Stomach (tissue), 8 donors: ENCODE measurements at regions not wholly inside any gene's neighbourhood (a gene's known extent, or its start where the extent isn't known, plus 50 kb on each side); places are given as distances from the start of the nearest gene placed in this dataset.
"Not testable (repeated sequence)": the region's sequence is repeated elsewhere in the genome, so short reads cannot be mapped to it uniquely, and the experiment has no call there.

Experiments
- DNase-seq, 2 donors: peaks; one replicate each; pipeline versions ENCODE4 v3.0.0 to v3.0.0-alpha.2; 2013 to 2019
- H3K27ac ChIP-seq, 5 donors: fragments of 200-600 bp in 4 of 5; sonication (generic) in 4 of 5; one replicate each; pipeline ENCODE4 v1.5.1; 2013 to 2019; ENCODE audit warnings: mild to moderate bottlenecking in 1 of 5, moderate library complexity in 1 of 5
- H3K27me3 ChIP-seq, 3 donors: fragments of 200-600 bp; sonication (generic); one replicate each; pipeline ENCODE4 v1.5.1; 2017 to 2019; ENCODE audit warnings: mixed run types in 1 of 3
- H3K36me3 ChIP-seq, 4 donors: fragments of 200-600 bp; sonication (generic); 1 replicate in 3 of 4; 2 replicates in 1 of 4; pipeline ENCODE4 v1.5.1; 2016 to 2019
- H3K4me1 ChIP-seq, 4 donors: fragments of 200-600 bp; sonication (generic); one replicate each; pipeline ENCODE4 v1.5.1; 2016 to 2019
- H3K4me3 ChIP-seq, 4 donors: fragments of 200-600 bp; sonication (generic) in 3 of 4; one replicate each; pipeline ENCODE4 v1.5.1; 2016 to 2019; ENCODE audit warnings: mild to moderate bottlenecking in 1 of 4
- H3K9me3 ChIP-seq, 4 donors: fragments of 200-600 bp; sonication (generic); one replicate each; pipeline ENCODE4 v1.5.1; 2016 to 2019
- EP300 ChIP-seq: sonication (generic); formaldehyde crosslinking; IDR thresholded peaks from one replicate; pipeline ENCODE4 v1.6.1; 2017; ENCODE audit warnings: antibody characterized with exemption
- POLR2A ChIP-seq, 4 donors: fragments of 450-650 bp; IDR thresholded peaks; one replicate each; pipeline ENCODE4 v1.6.1; 2016; ENCODE audit warnings: antibody characterized with exemption in 4 of 4, control low read depth in 2 of 4, mild to moderate bottlenecking in 1 of 4, moderate library complexity in 1 of 4
- POLR2AphosphoS5 ChIP-seq, 3 donors: sonication (generic); formaldehyde crosslinking; IDR thresholded peaks; one replicate each; pipeline ENCODE4 v1.6.1; 2016; ENCODE audit warnings: antibody characterized with exemption in 3 of 3
- WGBS, 5 donors: extraction: QIAGEN DNeasy Blood & Tissue Kit in 3 of 5; methylation state at CpG; one replicate each; pipeline versions ENCODE4 v1.1.5 to v1.1.7; 2013 to 2018; 5-methylcytosine and 5-hydroxymethylcytosine counted together
- intact Hi-C: fragments of 100-400 bp; cut with DNase I; formaldehyde crosslinking; loops from one replicate; pipeline ENCODE4 v1.15.1; 2023; ENCODE audit warnings: low total_unique reads
- TF ChIP-seq, protein P1 (sequence below), 7 experiments: fragments of 450-650 bp in 4 of 7; fragments of 200-600 bp in 3 of 7; sonication (generic) in 3 of 7; IDR thresholded peaks; one replicate each; pipeline ENCODE4 v1.5.1; 2016 to 2019; ENCODE audit warnings: antibody characterized with exemption in 7 of 7, control low read depth in 2 of 7, mild to moderate bottlenecking in 1 of 7
- donor health status: healthy with polysubstance abuse.
- donor health status: Bipolar disorder and iron deficiency.
- donor health status: healthy.

DNA sequence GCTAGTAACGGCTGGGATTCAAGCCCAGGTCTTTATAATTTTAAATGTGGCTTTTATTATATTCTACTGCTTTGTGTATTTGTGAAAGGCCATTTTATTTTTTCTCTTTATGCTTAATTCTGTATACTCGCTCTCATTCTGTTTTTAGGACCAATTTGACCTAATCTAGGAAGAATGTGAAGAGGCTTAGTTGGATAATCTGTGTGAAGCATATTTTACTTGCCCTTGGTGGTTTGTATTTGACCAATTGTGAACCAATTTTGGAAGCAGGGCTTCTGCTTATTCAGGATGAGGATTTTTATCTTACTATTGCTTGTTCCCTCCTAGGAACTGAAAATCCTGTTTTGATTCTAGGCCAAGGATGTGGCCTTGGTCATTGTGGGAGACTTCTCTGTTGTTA, 113.1 kb downstream of the TTC6 start:
- TF ChIP-seq POLR2A (IDR thresholded peaks at IDR 0.05) (no peak), EP300 (no peak)
- TF ChIP-seq, protein P1, sequence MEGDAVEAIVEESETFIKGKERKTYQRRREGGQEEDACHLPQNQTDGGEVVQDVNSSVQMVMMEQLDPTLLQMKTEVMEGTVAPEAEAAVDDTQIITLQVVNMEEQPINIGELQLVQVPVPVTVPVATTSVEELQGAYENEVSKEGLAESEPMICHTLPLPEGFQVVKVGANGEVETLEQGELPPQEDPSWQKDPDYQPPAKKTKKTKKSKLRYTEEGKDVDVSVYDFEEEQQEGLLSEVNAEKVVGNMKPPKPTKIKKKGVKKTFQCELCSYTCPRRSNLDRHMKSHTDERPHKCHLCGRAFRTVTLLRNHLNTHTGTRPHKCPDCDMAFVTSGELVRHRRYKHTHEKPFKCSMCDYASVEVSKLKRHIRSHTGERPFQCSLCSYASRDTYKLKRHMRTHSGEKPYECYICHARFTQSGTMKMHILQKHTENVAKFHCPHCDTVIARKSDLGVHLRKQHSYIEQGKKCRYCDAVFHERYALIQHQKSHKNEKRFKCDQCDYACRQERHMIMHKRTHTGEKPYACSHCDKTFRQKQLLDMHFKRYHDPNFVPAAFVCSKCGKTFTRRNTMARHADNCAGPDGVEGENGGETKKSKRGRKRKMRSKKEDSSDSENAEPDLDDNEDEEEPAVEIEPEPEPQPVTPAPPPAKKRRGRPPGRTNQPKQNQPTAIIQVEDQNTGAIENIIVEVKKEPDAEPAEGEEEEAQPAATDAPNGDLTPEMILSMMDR (IDR thresholded peaks at IDR 0.05), result no peak
- no peaks in the 10 kb centered on the region for H3K4me1 ChIP-seq
- H3K4me3 ChIP-seq, result no peak overlapping the region
- 58 to 72% (median 67%) methylated on average over 2 of the region's 2 CpGs for WGBS, 5 donors
- no peak overlapping the region for H3K27ac ChIP-seq
- no peaks in the 10 kb centered on the region for H3K27me3 ChIP-seq
- H3K9me3 ChIP-seq, result no peaks in the 10 kb centered on the region
- intact Hi-C loops, result no loop called here
- H3K36me3 ChIP-seq, result no peaks in the 10 kb centered on the region
- DNase-seq, result no peak

DNA sequence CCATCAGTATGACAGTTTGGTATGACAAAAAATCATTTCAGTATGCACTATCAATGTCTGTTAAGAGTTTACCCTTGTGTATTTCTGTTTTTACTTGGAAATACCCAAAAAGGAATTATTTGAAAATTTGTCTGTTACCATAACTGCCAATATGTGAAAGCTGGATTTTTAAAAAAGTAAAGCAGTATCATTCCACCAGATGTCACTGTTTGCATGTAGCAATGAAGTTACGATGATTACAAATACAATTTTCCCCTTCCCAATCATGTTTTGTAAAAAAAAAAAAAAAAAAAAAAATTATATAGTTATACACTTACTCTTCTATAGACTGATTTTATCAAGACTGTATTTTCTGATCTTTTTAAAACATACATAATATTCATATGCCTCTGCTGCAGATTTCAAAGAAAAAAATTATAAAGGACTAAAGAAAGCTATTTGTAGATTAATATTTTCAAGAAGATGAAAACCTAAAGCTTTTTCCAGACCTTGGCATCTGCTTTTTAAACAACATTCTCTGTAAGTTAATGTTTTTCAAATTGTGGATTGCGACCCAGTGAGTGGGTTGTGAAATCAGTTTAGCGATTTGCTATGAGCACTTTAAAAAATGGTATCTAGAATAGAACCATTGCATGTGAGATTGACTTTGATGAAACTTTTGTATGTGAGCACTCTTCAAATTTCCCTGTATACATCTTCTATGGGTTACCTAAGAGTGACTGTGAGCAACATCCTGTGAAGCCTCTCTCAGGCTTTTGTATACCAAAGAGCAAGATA, 114.2 kb downstream of the TTC6 start:
- Histone ChIP-seq H3K27me3 (no peaks in the 10 kb centered on the region), H3K4me1 (no peaks in the 10 kb centered on the region), H3K9me3 (no peaks in the 10 kb centered on the region), H3K36me3 (no peaks in the 10 kb centered on the region), H3K27ac (no peak overlapping the region), H3K4me3 (no peak overlapping the region)
- TF ChIP-seq, protein P1 (IDR thresholded peaks at IDR 0.05), result peak in 1 of 7 experiments; percentile 30
- no peak for TF ChIP-seq POLR2AphosphoS5 (IDR thresholded peaks at IDR 0.05)
- intact Hi-C loops, result no loop called here
- peak in 1 of 2 donors; percentile 35 for DNase-seq
- WGBS, 5 donors, result 66 to 79% (median 75%) methylated on average over 3 of the region's 3 CpGs

DNA sequence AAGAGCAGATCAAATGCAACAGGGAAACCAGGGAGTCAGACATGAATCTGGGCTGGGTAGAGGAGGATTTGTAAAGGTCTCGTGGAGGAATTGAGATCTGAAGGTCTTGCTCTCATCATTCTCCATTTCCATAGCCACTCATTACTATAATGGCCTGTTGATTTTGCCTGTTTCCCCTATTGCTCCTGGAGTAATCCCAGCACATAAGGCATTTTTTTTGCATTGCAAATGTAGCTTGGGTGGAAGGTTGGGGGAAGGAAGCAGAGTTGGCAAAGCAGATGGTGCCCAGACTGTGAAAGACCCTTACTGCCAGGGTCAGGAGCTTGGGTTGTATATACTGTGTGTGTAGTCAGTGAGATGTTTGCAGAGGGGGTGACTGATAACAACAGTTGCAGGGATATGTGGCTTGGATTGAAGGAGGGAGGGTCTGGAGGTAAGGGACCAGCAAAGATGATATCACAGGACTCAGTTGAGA, 116.0 kb downstream of the TTC6 start:
- Histone ChIP-seq H3K9me3 (no peaks in the 10 kb centered on the region), H3K27ac (no peak overlapping the region), H3K4me1 (no peaks in the 10 kb centered on the region), H3K27me3 (no peaks in the 10 kb centered on the region), H3K4me3 (no peak overlapping the region), H3K36me3 (no peaks in the 10 kb centered on the region)
- TF ChIP-seq POLR2A (IDR thresholded peaks at IDR 0.05) (no peak), POLR2AphosphoS5 (IDR thresholded peaks at IDR 0.05) (no peak), EP300 (no peak)
- TF ChIP-seq, protein P1 (IDR thresholded peaks at IDR 0.05), result no peak
- WGBS, 5 donors, result 53 to 92% (median 83%) methylated on average over 1 of the region's 1 CpG
- no peak for DNase-seq
- intact Hi-C loops, result no loop called here

DNA sequence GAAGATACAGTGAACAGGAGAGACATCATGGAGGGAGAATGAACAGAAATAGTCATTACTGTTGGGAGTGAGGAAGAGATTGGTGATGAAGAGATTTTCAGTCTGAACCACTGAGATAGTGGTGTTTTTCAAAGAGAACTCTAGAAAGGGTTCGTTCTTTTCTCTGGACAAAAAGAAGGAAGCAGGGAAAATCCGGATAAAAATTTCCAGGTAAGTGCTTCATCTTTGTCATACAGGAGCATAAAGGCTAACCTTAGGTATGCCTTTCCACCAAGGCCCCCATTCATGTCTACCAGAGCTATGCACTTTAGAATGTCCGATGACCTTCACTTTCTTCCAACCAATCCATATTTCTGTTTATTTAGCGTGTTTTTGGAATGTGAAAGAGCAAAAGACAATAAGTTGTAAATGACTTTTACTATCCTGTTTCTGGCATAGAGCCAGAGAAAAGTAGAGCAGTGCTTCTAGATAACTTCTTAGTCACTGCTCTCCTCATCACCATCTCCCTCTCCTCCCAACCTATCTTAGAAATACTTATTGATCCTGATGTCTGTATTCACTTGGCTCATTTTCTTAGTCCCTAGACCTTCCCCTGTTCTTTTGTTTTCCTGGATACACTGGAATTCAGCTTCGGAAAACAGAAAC, 116.5 kb downstream of the TTC6 start:
- no peak for DNase-seq
- no peaks in the 10 kb centered on the region for H3K4me1 ChIP-seq
- no peaks in the 10 kb centered on the region for H3K9me3 ChIP-seq
- H3K36me3 ChIP-seq, result no peaks in the 10 kb centered on the region
- no peak overlapping the region for H3K4me3 ChIP-seq
- 80 to 94% (median 86%) methylated on average over 5 of the region's 5 CpGs for WGBS, 5 donors
- TF ChIP-seq EP300 (no peak), POLR2AphosphoS5 (IDR thresholded peaks at IDR 0.05) (no peak), POLR2A (IDR thresholded peaks at IDR 0.05) (no peak)
- no peak overlapping the region for H3K27ac ChIP-seq
- intact Hi-C loops, result no loop called here
- H3K27me3 ChIP-seq, result no peaks in the 10 kb centered on the region

DNA sequence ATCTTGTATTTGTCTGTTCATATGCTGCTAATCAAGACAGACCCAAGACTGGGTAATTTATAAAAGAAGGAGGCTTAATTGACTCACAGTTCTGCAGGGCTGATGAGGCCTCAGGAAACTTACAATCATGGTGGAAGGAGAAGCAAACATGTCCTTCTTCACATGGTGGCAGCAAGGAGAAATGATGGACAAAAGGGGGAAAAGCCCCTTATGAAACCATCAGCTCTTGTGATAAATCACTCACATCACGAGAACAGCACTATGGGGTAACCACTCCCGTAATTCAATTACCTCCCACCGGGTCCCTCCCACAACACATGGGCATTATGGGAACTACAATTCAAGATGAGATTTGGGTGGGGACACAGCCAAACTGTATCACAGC, 117.0 kb downstream of the TTC6 start:
- DNase-seq, H3K27me3 ChIP-seq, H3K9me3 ChIP-seq, H3K36me3 ChIP-seq, intact Hi-C loops, H3K4me1 ChIP-seq, H3K4me3 ChIP-seq, H3K27ac ChIP-seq: not testable (repeated sequence)
- 80 to 97% (median 88%) methylated on average over 3 of the region's 3 CpGs for WGBS, 5 donors
